OCI-LY1 (cell line): ENCODE measurements at regions not wholly inside any gene's neighbourhood (a gene's known extent, or its start where the extent isn't known, plus 50 kb on each side); places are given as distances from the start of the nearest gene placed in this dataset.
"Not testable (repeated sequence)": the region's sequence is repeated elsewhere in the genome, so short reads cannot be mapped to it uniquely, and the experiment has no call there.

Source experiments
- H2AFZ ChIP-seq: fragments of 200-600 bp; sonication (generic), shearing (Covaris generic); 2 replicates; pipeline ENCODE4 v1.6.0; 2014; ENCODE audit warnings: antibody characterized with exemption, mild to moderate bottlenecking, low read length
- H3F3A ChIP-seq: fragments of 200-600 bp; sonication (generic), shearing (Covaris generic); 2 replicates; pipeline ENCODE4 v1.6.0; 2014; ENCODE audit warnings: mild to moderate bottlenecking, antibody characterized with exemption, low read length, moderate library complexity; ENCODE audit not compliant: insufficient read depth
- H3K27ac ChIP-seq: fragments of 200-600 bp; sonication (generic); 2 replicates; pipeline ENCODE4 v1.5.1; 2014; ENCODE audit warnings: low read length, mixed run types, mild to moderate bottlenecking, low read depth; ENCODE audit not compliant: poor library complexity, severe bottlenecking
- H3K27me3 ChIP-seq: fragments of 200-600 bp; sonication (generic); 2 replicates; pipeline ENCODE4 v1.6.0; 2014; ENCODE audit warnings: antibody characterized with exemption, mild to moderate bottlenecking, low read length, moderate library complexity; ENCODE audit not compliant: insufficient read depth
- H3K36me3 ChIP-seq: fragments of 200-600 bp; sonication (generic); 2 replicates; pipeline ENCODE4 v1.6.1; 2014; ENCODE audit warnings: mild to moderate bottlenecking, antibody characterized with exemption, low read length, moderate library complexity, mixed read lengths; ENCODE audit not compliant: insufficient read depth
- H3K4me1 ChIP-seq: fragments of 200-600 bp; sonication (generic); 2 replicates; pipeline ENCODE4 v1.5.1; 2014; ENCODE audit warnings: mild to moderate bottlenecking, low read length, moderate library complexity; ENCODE audit not compliant: insufficient read depth, severe bottlenecking
- H3K4me2 ChIP-seq: fragments of 200-600 bp; sonication (generic), shearing (Covaris generic); 2 replicates; pipeline ENCODE4 v1.6.1; 2014; ENCODE audit warnings: low read length
- H3K4me3 ChIP-seq: fragments of 200-600 bp; sonication (generic); 2 replicates; pipeline ENCODE4 v1.5.1; 2014; ENCODE audit warnings: low read length, low read depth, mild to moderate bottlenecking, mixed read lengths; ENCODE audit not compliant: poor library complexity, severe bottlenecking
- H3K79me2 ChIP-seq: fragments of 200-600 bp; shearing (Covaris generic); 2 replicates; pipeline ENCODE4 v1.6.1; 2016; ENCODE audit warnings: mixed run types, low read length, mixed read lengths; ENCODE audit not compliant: insufficient read depth
- H3K9ac ChIP-seq: fragments of 200-600 bp; sonication (generic), shearing (Covaris generic); 2 replicates; pipeline ENCODE4 v1.6.1; 2014; ENCODE audit warnings: mild to moderate bottlenecking, low read length, mixed read lengths
- H3K9me2 ChIP-seq: fragments of 200-600 bp; sonication (generic), shearing (Covaris generic); 2 replicates; pipeline ENCODE4 v1.6.1; 2014; ENCODE audit warnings: low read depth, mild to moderate bottlenecking, low read length, mixed read lengths
- H3K9me3 ChIP-seq: fragments of 200-600 bp; shearing (Covaris generic); 2 replicates; pipeline ENCODE4 v1.6.1; 2014; ENCODE audit warnings: low read length, mixed read lengths
- H4K20me1 ChIP-seq: fragments of 200-600 bp; sonication (generic), shearing (Covaris generic); 2 replicates; pipeline ENCODE4 v1.6.0; 2016; ENCODE audit warnings: mild to moderate bottlenecking, low read length; ENCODE audit not compliant: insufficient read depth
- CTCF ChIP-seq: fragments of 200-600 bp; sonication (generic), shearing (Covaris generic); IDR thresholded peaks from 2 replicates; pipeline ENCODE4 v1.5.1; 2017; ENCODE audit warnings: mild to moderate bottlenecking, antibody characterized with exemption, low read length, moderate library complexity, mixed read lengths
- EZH2 ChIP-seq: fragments of 200-600 bp; sonication (generic), shearing (Covaris generic); IDR thresholded peaks from 2 replicates; pipeline ENCODE4 v1.8.0; 2017; ENCODE audit warnings: borderline replicate concordance, mixed run types, mild to moderate bottlenecking, antibody characterized with exemption, low read length, moderate library complexity, mixed read lengths

- H4K20me1 ChIP-seq, result no peaks in the 10 kb centered on the region
- no peaks in the 10 kb centered on the region for H3K27me3 ChIP-seq
- H3K4me2 ChIP-seq, result no peak overlapping the region
Measured at GRCh38 chr1:37197411-37197810, 163.1 kb upstream of the GRIK3 start.

GRCh38 chr1:37214305-37214704 lies 180.0 kb upstream of the GRIK3 start:
- not testable (repeated sequence) for H3K4me3 ChIP-seq, H2AFZ ChIP-seq, H3K9me2 ChIP-seq, H3K9me3 ChIP-seq, H3K36me3 ChIP-seq, H3K79me2 ChIP-seq, H3K27ac ChIP-seq, H4K20me1 ChIP-seq, H3K27me3 ChIP-seq, H3F3A ChIP-seq, H3K4me1 ChIP-seq, H3K9ac ChIP-seq, H3K4me2 ChIP-seq

More at GRCh38 chr1:37197411-37197810, 163.1 kb upstream of the GRIK3 start:
- H3K4me1 ChIP-seq, result no peaks in the 10 kb centered on the region
- H3K79me2 ChIP-seq, result no peaks in the 10 kb centered on the region
- H3F3A ChIP-seq, result no peaks in the 10 kb centered on the region
- no peaks in the 10 kb centered on the region for H3K36me3 ChIP-seq
- H3K27ac ChIP-seq, result no peak overlapping the region
- H3K9me3 ChIP-seq, result peaks cover 3% of the 10 kb centered on the region; the same call in 1 of the 2 replicates
- H3K4me3 ChIP-seq, result no peak overlapping the region
- no peak overlapping the region for H2AFZ ChIP-seq
- H3K9ac ChIP-seq, result no peak overlapping the region
- TF ChIP-seq EZH2 (no peak), CTCF (no peak)
- no peaks in the 10 kb centered on the region for H3K9me2 ChIP-seq

- H3K79me2 ChIP-seq, result no peaks in the 10 kb centered on the region
- no peaks in the 10 kb centered on the region for H3F3A ChIP-seq
- no peak overlapping the region for H3K4me3 ChIP-seq
- H3K27me3 ChIP-seq, result 0 out of 2 replicates have a peak, but pooled peaks cover 4% of the 10 kb centered on the region
- no peaks in the 10 kb centered on the region for H3K4me1 ChIP-seq
- TF ChIP-seq CTCF (no peak), EZH2 (no peak)
- H2AFZ ChIP-seq, result no peak overlapping the region
- no peaks in the 10 kb centered on the region for H3K9me3 ChIP-seq
- no peak overlapping the region for H3K4me2 ChIP-seq
- no peaks in the 10 kb centered on the region for H3K9me2 ChIP-seq
- no peaks in the 10 kb centered on the region for H4K20me1 ChIP-seq
- no peak overlapping the region for H3K9ac ChIP-seq
- H3K36me3 ChIP-seq, result no peaks in the 10 kb centered on the region
- no peak overlapping the region for H3K27ac ChIP-seq
Measured at GRCh38 chr1:37233606-37234005, 199.3 kb upstream of the GRIK3 start.

- Histone ChIP-seq H3K27me3 (0 out of 2 replicates have a peak, but pooled peaks cover 4% of the 10 kb centered on the region), H3K79me2 (no peaks in the 10 kb centered on the region), H4K20me1 (no peaks in the 10 kb centered on the region), H2AFZ (no peak overlapping the region), H3K27ac (no peak overlapping the region), H3F3A (no peaks in the 10 kb centered on the region), H3K9me2 (no peaks in the 10 kb centered on the region), H3K4me1 (no peaks in the 10 kb centered on the region), H3K9me3 (no peaks in the 10 kb centered on the region), H3K4me3 (no peak overlapping the region), H3K9ac (no peak overlapping the region), H3K36me3 (no peaks in the 10 kb centered on the region), H3K4me2 (no peak overlapping the region)
- TF ChIP-seq EZH2 (no peak), CTCF (no peak)
Measured at GRCh38 chr1:37234941-37235418, 200.7 kb upstream of the GRIK3 start.
